Activated CD8-positive, alpha-beta memory T cell treated with anti-CD3 and anti-CD28 coated beads, Interleukin-2, amount 10 ng/mL, durations not matched to agents 7 days and 5 days (primary cell): ENCODE measurements at regions not wholly inside any gene's neighbourhood (a gene's known extent, or its start where the extent isn't known, plus 50 kb on each side); places are given as distances from the start of the nearest gene placed in this dataset.
A peak's percentile ranks its signal among the peaks of the same experiment; 100 is the strongest.
"Not testable (repeated sequence)": the region's sequence is repeated elsewhere in the genome, so short reads cannot be mapped to it uniquely, and the experiment has no call there.

ENCODE experiments used
- ATAC-seq: fragments of 150-1000 bp; cut with Tn5 transposase; one replicate; pipeline ENCODE4 v1.10.0; 2021; ENCODE audit warnings: moderate library complexity
- CTCF ChIA-PET: fragments of 350-600 bp; sonication (Branson Sonifier 250); formaldehyde crosslinking; loops from one replicate; lab custom pipeline; 2021; ENCODE audit warnings: antibody characterized with exemption; lab: Charles Lee
- DNase-seq: peaks from one replicate; pipeline ENCODE4 v3.0.0-alpha.2; 2020
- H3K27ac Mint-ChIP-seq: one replicate; pipeline ENCODE4 v1.8.0; 2021; ENCODE audit warnings: mild to moderate bottlenecking, mixed read lengths
- H3K27me3 Mint-ChIP-seq: one replicate; pipeline ENCODE4 v1.8.0; 2021; ENCODE audit warnings: mixed read lengths
- H3K36me3 Mint-ChIP-seq: one replicate; pipeline ENCODE4 v1.8.0; 2021; ENCODE audit warnings: mild to moderate bottlenecking, mixed read lengths
- H3K4me1 Mint-ChIP-seq: one replicate; pipeline ENCODE4 v1.8.0; 2021; ENCODE audit warnings: mixed read lengths
- H3K4me3 Mint-ChIP-seq: one replicate; pipeline ENCODE4 v1.8.0; 2021; ENCODE audit warnings: mild to moderate bottlenecking, moderate library complexity, mixed read lengths
- H3K9me3 Mint-ChIP-seq: one replicate; pipeline ENCODE4 v1.8.0; 2022; ENCODE audit warnings: low read depth, mixed read lengths

GRCh38 chr12:9344541-9344940 lies 136.3 kb upstream of the PZP start:
- peaks cover 51% of the 10 kb centered on the region for H3K4me1 Mint-ChIP-seq
- H3K36me3 Mint-ChIP-seq: peaks cover 22% of the 10 kb centered on the region
- DNase-seq: no peak
- CTCF ChIA-PET: interaction anchor here (0.8 to 1.4 kb wide), 4 partner anchors 13 to 295 kb away, joined by 3 to 5 read pairs (median 4); no protein-coding TSS in a partner anchor
- H3K9me3 Mint-ChIP-seq: no peaks in the 10 kb centered on the region
- no peak overlapping the region for H3K27ac Mint-ChIP-seq
- no peak for ATAC-seq
- H3K4me3 Mint-ChIP-seq: no peak overlapping the region
- no peaks in the 10 kb centered on the region for H3K27me3 Mint-ChIP-seq

GRCh38 chr12:9343731-9344130 lies 135.5 kb upstream of the PZP start:
- CTCF ChIA-PET: interaction anchor here (0.7 to 3.8 kb wide), 3 partner anchors 10 to 19 kb away, joined by 4 to 14 read pairs (median 5); no protein-coding TSS in a partner anchor

GRCh38 chr12:9342614-9343353 lies 134.6 kb upstream of the PZP start:
- H3K27me3 Mint-ChIP-seq: no peaks in the 10 kb centered on the region
- no peak overlapping the region for H3K4me3 Mint-ChIP-seq
- H3K36me3 Mint-ChIP-seq: peaks cover 20% of the 10 kb centered on the region
- CTCF ChIA-PET: interaction anchor here (0.7 to 3.8 kb wide), 4 partner anchors 10 to 20 kb away, joined by 3 to 22 read pairs (median 9); no protein-coding TSS in a partner anchor
- no peak overlapping the region for H3K27ac Mint-ChIP-seq
- peaks cover 51% of the 10 kb centered on the region for H3K4me1 Mint-ChIP-seq
- H3K9me3 Mint-ChIP-seq: no peaks in the 10 kb centered on the region
- ATAC-seq: no peak
- DNase-seq: peak; percentile 16

More at GRCh38 chr12:9343731-9344130, 135.5 kb upstream of the PZP start:
- Mint-ChIP-seq H3K9me3 (no peaks in the 10 kb centered on the region), H3K4me3 (no peak overlapping the region), H3K4me1 (peaks cover 51% of the 10 kb centered on the region), H3K36me3 (peaks cover 23% of the 10 kb centered on the region), H3K27me3 (no peaks in the 10 kb centered on the region), H3K27ac (no peak overlapping the region)
- ATAC-seq (no peak), DNase-seq (peak; percentile 30)

- H3K4me3 Mint-ChIP-seq: no peak overlapping the region
- H3K9me3 Mint-ChIP-seq: no peaks in the 10 kb centered on the region
- ATAC-seq (peak; percentile 62), DNase-seq (peak; percentile 49)
- peaks cover 39% of the 10 kb centered on the region for H3K4me1 Mint-ChIP-seq
- H3K27ac Mint-ChIP-seq: peak overlapping the region; percentile 48
- peaks cover 27% of the 10 kb centered on the region for H3K36me3 Mint-ChIP-seq
- CTCF ChIA-PET: interaction anchor here (0.6 to 3.8 kb wide), 8 partner anchors 9 to 143 kb away, joined by 3 to 22 read pairs (median 4); no protein-coding TSS in a partner anchor
- H3K27me3 Mint-ChIP-seq: no peaks in the 10 kb centered on the region
These were observed 133.0 kb upstream of the PZP start for GRCh38 chr12:9341260-9341585.

- peak; percentile 46 for ATAC-seq
- no peak overlapping the region for H3K4me3 Mint-ChIP-seq
- CTCF ChIA-PET: interaction anchor here (0.7 to 3.8 kb wide), 8 partner anchors 8 to 128 kb away, joined by 3 to 22 read pairs (median 4); no protein-coding TSS in a partner anchor
- DNase-seq: peak; percentile 39
- peaks cover 26% of the 10 kb centered on the region for H3K36me3 Mint-ChIP-seq
- H3K27ac Mint-ChIP-seq: peak overlapping the region; percentile 26
- H3K4me1 Mint-ChIP-seq: peaks cover 35% of the 10 kb centered on the region
- no peaks in the 10 kb centered on the region for H3K9me3 Mint-ChIP-seq
- no peaks in the 10 kb centered on the region for H3K27me3 Mint-ChIP-seq
These were observed 132.4 kb upstream of the PZP start for GRCh38 chr12:9340422-9341259.

GRCh38 chr12:9337656-9338055 lies 129.5 kb upstream of the PZP start:
- peaks cover 35% of the 10 kb centered on the region for H3K4me1 Mint-ChIP-seq

GRCh38 chr12:9336375-9337011 lies 128.3 kb upstream of the PZP start:
- not testable (repeated sequence) for H3K27me3 Mint-ChIP-seq, ATAC-seq, H3K27ac Mint-ChIP-seq, H3K9me3 Mint-ChIP-seq, DNase-seq, H3K4me3 Mint-ChIP-seq
- CTCF ChIA-PET: interaction anchor here (1.3 to 1.6 kb wide), 2 partner anchors 34 to 372 kb away, joined by 4 to 5 read pairs; no protein-coding TSS in a partner anchor
- Mint-ChIP-seq H3K36me3 (peaks cover 16% of the 10 kb centered on the region), H3K4me1 (peaks cover 27% of the 10 kb centered on the region)

More at GRCh38 chr12:9337656-9338055, 129.5 kb upstream of the PZP start:
- CTCF ChIA-PET: interaction anchor here (1.8 kb wide), 1 partner anchor 9 kb away, joined by 6 read pairs; no protein-coding TSS in a partner anchor
- no peak overlapping the region for H3K27ac Mint-ChIP-seq
- ATAC-seq (no peak), DNase-seq (no peak)
- H3K27me3 Mint-ChIP-seq: no peaks in the 10 kb centered on the region
- H3K36me3 Mint-ChIP-seq: peaks cover 21% of the 10 kb centered on the region
- H3K4me3 Mint-ChIP-seq: no peak overlapping the region
- H3K9me3 Mint-ChIP-seq: no peaks in the 10 kb centered on the region

GRCh38 chr12:9335867-9336266 lies 127.7 kb upstream of the PZP start:
- ATAC-seq (no peak), DNase-seq (no peak)
- H3K4me3 Mint-ChIP-seq: no peak overlapping the region
- no peaks in the 10 kb centered on the region for H3K9me3 Mint-ChIP-seq
- no peak overlapping the region for H3K27ac Mint-ChIP-seq
- CTCF ChIA-PET: interaction anchor here (1.3 to 1.6 kb wide), 2 partner anchors 34 to 372 kb away, joined by 4 to 5 read pairs; no protein-coding TSS in a partner anchor
- peaks cover 18% of the 10 kb centered on the region for H3K36me3 Mint-ChIP-seq
- H3K27me3 Mint-ChIP-seq: no peaks in the 10 kb centered on the region
- H3K4me1 Mint-ChIP-seq: peaks cover 26% of the 10 kb centered on the region

- Mint-ChIP-seq H3K27me3 (no peaks in the 10 kb centered on the region), H3K36me3 (peaks cover 18% of the 10 kb centered on the region), H3K4me1 (peaks cover 21% of the 10 kb centered on the region), H3K9me3 (no peaks in the 10 kb centered on the region), H3K4me3 (no peak overlapping the region), H3K27ac (no peak overlapping the region)
- ATAC-seq: no peak
- DNase-seq: no peak
- CTCF ChIA-PET: interaction anchor here (1.0 to 1.6 kb wide), 3 partner anchors 35 to 373 kb away, joined by 3 to 5 read pairs (median 3); no protein-coding TSS in a partner anchor
These were observed 126.8 kb upstream of the PZP start for GRCh38 chr12:9334964-9335363.

- Mint-ChIP-seq H3K9me3 (no peaks in the 10 kb centered on the region), H3K4me1 (peaks cover 22% of the 10 kb centered on the region)
- CTCF ChIA-PET: interaction anchor here (1.0 to 2.4 kb wide), 5 partner anchors 135 to 403 kb away, joined by 3 to 14 read pairs (median 3); no protein-coding TSS in a partner anchor
These were observed 126.0 kb upstream of the PZP start for GRCh38 chr12:9334041-9334692.

GRCh38 chr12:9333161-9333560 lies 125.0 kb upstream of the PZP start:
- H3K27ac Mint-ChIP-seq: no peak overlapping the region

More at GRCh38 chr12:9334041-9334692, 126.0 kb upstream of the PZP start:
- ATAC-seq (no peak), DNase-seq (no peak)
- no peak overlapping the region for H3K4me3 Mint-ChIP-seq
- H3K27me3 Mint-ChIP-seq: no peaks in the 10 kb centered on the region
- no peak overlapping the region for H3K27ac Mint-ChIP-seq
- peaks cover 17% of the 10 kb centered on the region for H3K36me3 Mint-ChIP-seq

GRCh38 chr12:9332564-9332963 lies 124.4 kb upstream of the PZP start:
- CTCF ChIA-PET: interaction anchor here (0.7 to 2.4 kb wide), 6 partner anchors 8 to 136 kb away, joined by 3 to 14 read pairs (median 4); no protein-coding TSS in a partner anchor
- Mint-ChIP-seq H3K4me1 (peaks cover 26% of the 10 kb centered on the region), H3K27me3 (no peaks in the 10 kb centered on the region), H3K4me3 (no peak overlapping the region), H3K9me3 (no peaks in the 10 kb centered on the region), H3K36me3 (peaks cover 15% of the 10 kb centered on the region), H3K27ac (no peak overlapping the region)
- ATAC-seq (no peak), DNase-seq (no peak)

More at GRCh38 chr12:9333161-9333560, 125.0 kb upstream of the PZP start:
- Mint-ChIP-seq H3K4me3 (no peak overlapping the region), H3K9me3 (no peaks in the 10 kb centered on the region), H3K36me3 (peaks cover 17% of the 10 kb centered on the region), H3K27me3 (no peaks in the 10 kb centered on the region), H3K4me1 (peaks cover 23% of the 10 kb centered on the region)
- CTCF ChIA-PET: interaction anchor here (0.7 to 2.4 kb wide), 5 partner anchors 10 to 404 kb away, joined by 3 to 14 read pairs (median 3); no protein-coding TSS in a partner anchor
- no peak for ATAC-seq
- no peak for DNase-seq
